T-helper 1 cell treated with Interleukin-12 subunit alpha and Interleukin-12 subunit beta and Interleukin-4 antibody, amounts not matched to agents 30 μg/mL and 1 μg/mL, for 36 hours (primary cell): ENCODE measurements at regions not wholly inside any gene's neighbourhood (a gene's known extent, or its start where the extent isn't known, plus 50 kb on each side); places are given as distances from the start of the nearest gene placed in this dataset.
"Not testable (repeated sequence)": the region's sequence is repeated elsewhere in the genome, so short reads cannot be mapped to it uniquely, and the experiment has no call there.

Source experiments
- H3K27ac Mint-ChIP-seq: one replicate; pipeline ENCODE4 v1.8.0; 2021; ENCODE audit warnings: mild to moderate bottlenecking, mixed read lengths
- H3K27me3 Mint-ChIP-seq: one replicate; pipeline ENCODE4 v1.8.0; 2021; ENCODE audit warnings: low read depth, mixed read lengths
- H3K36me3 Mint-ChIP-seq: one replicate; pipeline ENCODE4 v1.8.0; 2021; ENCODE audit warnings: low read depth, mixed read lengths
- H3K4me1 Mint-ChIP-seq: one replicate; pipeline ENCODE4 v1.8.0; 2021; ENCODE audit warnings: low read depth, mixed read lengths
- H3K4me3 Mint-ChIP-seq: one replicate; pipeline ENCODE4 v1.8.0; 2021; ENCODE audit warnings: mild to moderate bottlenecking, moderate library complexity, mixed read lengths
- H3K9me3 Mint-ChIP-seq: one replicate; pipeline ENCODE4 v1.8.0; 2021; ENCODE audit warnings: mixed read lengths

GRCh38 chr2:84300696-84301029 lies 158.4 kb downstream of the SUCLG1 start:
- H3K4me1 Mint-ChIP-seq, result no peaks in the 10 kb centered on the region
- peaks cover 3% of the 10 kb centered on the region for H3K27me3 Mint-ChIP-seq
- H3K27ac Mint-ChIP-seq, result no peak overlapping the region
- H3K9me3 Mint-ChIP-seq, result no peaks in the 10 kb centered on the region
- no peaks in the 10 kb centered on the region for H3K36me3 Mint-ChIP-seq
- no peak overlapping the region for H3K4me3 Mint-ChIP-seq

- not testable (repeated sequence) for H3K4me1 Mint-ChIP-seq, H3K27ac Mint-ChIP-seq
Measured at GRCh38 chr2:84300001-84300695, 158.9 kb downstream of the SUCLG1 start.

GRCh38 chr2:84299211-84299775 lies 159.8 kb downstream of the SUCLG1 start:
- H3K27me3 Mint-ChIP-seq, result peaks cover 3% of the 10 kb centered on the region
- no peaks in the 10 kb centered on the region for H3K36me3 Mint-ChIP-seq
- H3K4me3 Mint-ChIP-seq, result no peak overlapping the region
- no peak overlapping the region for H3K27ac Mint-ChIP-seq
- no peaks in the 10 kb centered on the region for H3K9me3 Mint-ChIP-seq
- H3K4me1 Mint-ChIP-seq, result no peaks in the 10 kb centered on the region

More at GRCh38 chr2:84300001-84300695, 158.9 kb downstream of the SUCLG1 start:
- not testable (repeated sequence) for H3K36me3 Mint-ChIP-seq, H3K4me3 Mint-ChIP-seq, H3K9me3 Mint-ChIP-seq, H3K27me3 Mint-ChIP-seq

GRCh38 chr2:84297155-84297554 lies 161.9 kb downstream of the SUCLG1 start:
- Mint-ChIP-seq H3K27me3 (peaks cover 3% of the 10 kb centered on the region), H3K27ac (no peak overlapping the region), H3K9me3 (no peaks in the 10 kb centered on the region), H3K4me3 (no peak overlapping the region), H3K36me3 (no peaks in the 10 kb centered on the region), H3K4me1 (no peaks in the 10 kb centered on the region)

GRCh38 chr2:84293791-84294380 lies 165.2 kb downstream of the SUCLG1 start:
- H3K27me3 Mint-ChIP-seq, result no peaks in the 10 kb centered on the region
- H3K27ac Mint-ChIP-seq, result no peak overlapping the region
- no peaks in the 10 kb centered on the region for H3K36me3 Mint-ChIP-seq
- H3K4me3 Mint-ChIP-seq, result no peak overlapping the region
- H3K9me3 Mint-ChIP-seq, result no peaks in the 10 kb centered on the region
- no peaks in the 10 kb centered on the region for H3K4me1 Mint-ChIP-seq

GRCh38 chr2:84292545-84292944 lies 166.5 kb downstream of the SUCLG1 start:
- H3K27me3 Mint-ChIP-seq, result no peaks in the 10 kb centered on the region
- no peaks in the 10 kb centered on the region for H3K36me3 Mint-ChIP-seq
- H3K9me3 Mint-ChIP-seq, result no peaks in the 10 kb centered on the region
- H3K4me3 Mint-ChIP-seq, result no peak overlapping the region
- H3K4me1 Mint-ChIP-seq, result no peaks in the 10 kb centered on the region
- no peak overlapping the region for H3K27ac Mint-ChIP-seq

- H3K9me3 Mint-ChIP-seq, result no peaks in the 10 kb centered on the region
- no peak overlapping the region for H3K27ac Mint-ChIP-seq
- H3K36me3 Mint-ChIP-seq, result no peaks in the 10 kb centered on the region
- H3K4me1 Mint-ChIP-seq, result no peaks in the 10 kb centered on the region
- H3K27me3 Mint-ChIP-seq, result no peaks in the 10 kb centered on the region
- no peak overlapping the region for H3K4me3 Mint-ChIP-seq
Measured at GRCh38 chr2:84290537-84290936, 168.5 kb downstream of the SUCLG1 start.

GRCh38 chr2:84288293-84288692 lies 170.8 kb downstream of the SUCLG1 start:
- Mint-ChIP-seq H3K4me1 (no peaks in the 10 kb centered on the region), H3K27ac (no peak overlapping the region), H3K36me3 (no peaks in the 10 kb centered on the region), H3K9me3 (no peaks in the 10 kb centered on the region), H3K27me3 (no peaks in the 10 kb centered on the region), H3K4me3 (no peak overlapping the region)

- H3K4me1 Mint-ChIP-seq, result no peaks in the 10 kb centered on the region
- no peak overlapping the region for H3K4me3 Mint-ChIP-seq
- H3K9me3 Mint-ChIP-seq, result no peaks in the 10 kb centered on the region
- no peak overlapping the region for H3K27ac Mint-ChIP-seq
- H3K27me3 Mint-ChIP-seq, result no peaks in the 10 kb centered on the region
- H3K36me3 Mint-ChIP-seq, result no peaks in the 10 kb centered on the region
Measured at GRCh38 chr2:84286878-84287277, 172.2 kb downstream of the SUCLG1 start.

GRCh38 chr2:84285056-84285747 lies 173.9 kb downstream of the SUCLG1 start:
- Mint-ChIP-seq H3K9me3 (no peaks in the 10 kb centered on the region), H3K36me3 (no peaks in the 10 kb centered on the region)

GRCh38 chr2:84283506-84283905 lies 175.6 kb downstream of the SUCLG1 start:
- H3K27ac Mint-ChIP-seq, result no peak overlapping the region
- H3K4me3 Mint-ChIP-seq, result no peak overlapping the region
- H3K36me3 Mint-ChIP-seq, result no peaks in the 10 kb centered on the region
- no peaks in the 10 kb centered on the region for H3K27me3 Mint-ChIP-seq
- H3K4me1 Mint-ChIP-seq, result no peaks in the 10 kb centered on the region
- H3K9me3 Mint-ChIP-seq, result no peaks in the 10 kb centered on the region

More at GRCh38 chr2:84285056-84285747, 173.9 kb downstream of the SUCLG1 start:
- H3K4me3 Mint-ChIP-seq, result no peak overlapping the region
- H3K27me3 Mint-ChIP-seq, result no peaks in the 10 kb centered on the region
- no peaks in the 10 kb centered on the region for H3K4me1 Mint-ChIP-seq
- H3K27ac Mint-ChIP-seq, result no peak overlapping the region

GRCh38 chr2:84281510-84281909 lies 177.6 kb downstream of the SUCLG1 start:
- no peaks in the 10 kb centered on the region for H3K4me1 Mint-ChIP-seq
- no peak overlapping the region for H3K4me3 Mint-ChIP-seq
- no peaks in the 10 kb centered on the region for H3K36me3 Mint-ChIP-seq
- no peaks in the 10 kb centered on the region for H3K9me3 Mint-ChIP-seq
- H3K27ac Mint-ChIP-seq, result no peak overlapping the region
- H3K27me3 Mint-ChIP-seq, result no peaks in the 10 kb centered on the region

GRCh38 chr2:84280873-84281272 lies 178.2 kb downstream of the SUCLG1 start:
- Mint-ChIP-seq H3K4me1 (no peaks in the 10 kb centered on the region), H3K27me3 (no peaks in the 10 kb centered on the region), H3K9me3 (no peaks in the 10 kb centered on the region), H3K27ac (no peak overlapping the region), H3K36me3 (no peaks in the 10 kb centered on the region), H3K4me3 (no peak overlapping the region)

GRCh38 chr2:84278386-84278785 lies 180.7 kb downstream of the SUCLG1 start:
- no peaks in the 10 kb centered on the region for H3K36me3 Mint-ChIP-seq
- no peak overlapping the region for H3K4me3 Mint-ChIP-seq
- H3K27ac Mint-ChIP-seq, result no peak overlapping the region
- no peaks in the 10 kb centered on the region for H3K27me3 Mint-ChIP-seq
- no peaks in the 10 kb centered on the region for H3K9me3 Mint-ChIP-seq
- H3K4me1 Mint-ChIP-seq, result no peaks in the 10 kb centered on the region
